Small intestine (tissue), 7 donors: ENCODE measurements at regions not wholly inside any gene's neighbourhood (a gene's known extent, or its start where the extent isn't known, plus 50 kb on each side); places are given as distances from the start of the nearest gene placed in this dataset.
A peak's percentile ranks its signal among the peaks of the same experiment; 100 is the strongest.

Experiments
- DNase-seq, 2 donors: peaks; one replicate each; pipeline versions ENCODE4 v3.0.0 to v3.0.0-alpha.2; 2013
- FAIRE-seq: peaks from 2 replicates; lab custom pipeline; 2012; peaks lifted over from hg19 to GRCh38; lab: Jason Lieb, UNC
- H3K27ac ChIP-seq, 3 donors: one replicate each; pipeline ENCODE4 v1.5.1; 2013; ENCODE audit warnings: low read length in 2 of 3, mild to moderate bottlenecking in 2 of 3, control low read depth in 1 of 3, inconsistent platforms in 1 of 3, low read depth in 1 of 3, moderate library complexity in 1 of 3
- H3K27me3 ChIP-seq, 3 donors: one replicate each; pipeline ENCODE4 v1.6.1; 2013; ENCODE audit warnings: low read length in 3 of 3, inconsistent platforms in 1 of 3; ENCODE audit not compliant: control insufficient read depth in 3 of 3, insufficient read depth in 3 of 3
- H3K36me3 ChIP-seq, 3 donors: one replicate each; pipeline ENCODE4 v1.6.1; 2013; ENCODE audit warnings: low read length in 3 of 3, inconsistent platforms in 1 of 3, low read depth in 1 of 3, mild to moderate bottlenecking in 1 of 3, moderate library complexity in 1 of 3; ENCODE audit not compliant: control insufficient read depth in 3 of 3, insufficient read depth in 2 of 3
- H3K4me1 ChIP-seq, 3 donors: one replicate each; pipeline ENCODE4 v1.6.1; 2013; ENCODE audit warnings: low read length in 2 of 3, inconsistent platforms in 1 of 3, low read depth in 1 of 3, mild to moderate bottlenecking in 1 of 3, moderate library complexity in 1 of 3; ENCODE audit not compliant: control insufficient read depth in 3 of 3, insufficient read depth in 2 of 3
- H3K4me3 ChIP-seq, 3 donors: one replicate each; pipeline ENCODE4 v1.5.1; 2013; ENCODE audit warnings: low read length in 3 of 3, control low read depth in 1 of 3, inconsistent platforms in 1 of 3, low read depth in 1 of 3, mild to moderate bottlenecking in 1 of 3, moderate library complexity in 1 of 3
- H3K9me3 ChIP-seq, 2 donors: one replicate each; pipeline ENCODE4 v1.6.1; 2013; ENCODE audit warnings: low read depth in 1 of 2, low read length in 1 of 2; ENCODE audit not compliant: control insufficient read depth in 2 of 2, insufficient read depth in 1 of 2
- WGBS, 3 donors: extraction: QIAGEN DNeasy Blood & Tissue Kit; methylation state at CpG; one replicate each; pipeline ENCODE4 v1.1.7; 2013; 5-methylcytosine and 5-hydroxymethylcytosine counted together
- donor health status: healthy with polysubstance abuse.
- donor health status: control.
- donor health status: control.
- donor health status: Bipolar disorder and iron deficiency.
- donor health status: healthy.

- Histone ChIP-seq H3K36me3 (no peaks in the 10 kb centered on the region), H3K4me3 (no peak overlapping the region), H3K27ac (no peak overlapping the region), H3K9me3 (no peaks in the 10 kb centered on the region), H3K27me3 (peaks cover 0 to 19% (median 2%) of the 10 kb centered on the region in 3 donors), H3K4me1 (peaks cover 0 to 3% (median 0%) of the 10 kb centered on the region in 3 donors)
- DNase-seq: no peak
- no peak for FAIRE-seq
- 21 to 44% (median 26%) methylated on average over 3 of the region's 3 CpGs for WGBS, 3 donors
Measured at GRCh38 chr6:165845493-165845892, 182.5 kb upstream of the PDE10A start.

GRCh38 chr6:165844801-165845364 lies 181.8 kb upstream of the PDE10A start:
- peaks cover 0 to 3% (median 0%) of the 10 kb centered on the region in 3 donors for H3K4me1 ChIP-seq
- H3K36me3 ChIP-seq: no peaks in the 10 kb centered on the region
- FAIRE-seq (no peak), DNase-seq (no peak)
- H3K4me3 ChIP-seq: no peak overlapping the region
- no peaks in the 10 kb centered on the region for H3K9me3 ChIP-seq
- no peak overlapping the region for H3K27ac ChIP-seq
- peaks cover 0 to 16% (median 2%) of the 10 kb centered on the region in 3 donors for H3K27me3 ChIP-seq
- 71 to 86% (median 74%) methylated on average over 4 of the region's 4 CpGs for WGBS, 3 donors

GRCh38 chr6:165844232-165844631 lies 181.2 kb upstream of the PDE10A start:
- Histone ChIP-seq H3K27me3 (peaks cover 0 to 15% (median 2%) of the 10 kb centered on the region in 3 donors), H3K36me3 (no peaks in the 10 kb centered on the region), H3K9me3 (no peaks in the 10 kb centered on the region), H3K4me3 (no peak overlapping the region), H3K27ac (no peak overlapping the region), H3K4me1 (peaks cover 0 to 3% (median 0%) of the 10 kb centered on the region in 3 donors)
- FAIRE-seq: peak; percentile 39
- no peak for DNase-seq
- WGBS, 3 donors: 56 to 77% (median 72%) methylated on average over 5 of the region's 5 CpGs

GRCh38 chr6:165843568-165844113 lies 180.6 kb upstream of the PDE10A start:
- no peak overlapping the region for H3K27ac ChIP-seq
- H3K27me3 ChIP-seq: peaks cover 0 to 13% (median 2%) of the 10 kb centered on the region in 3 donors
- peaks cover 0 to 3% (median 0%) of the 10 kb centered on the region in 3 donors for H3K4me1 ChIP-seq
- no peaks in the 10 kb centered on the region for H3K9me3 ChIP-seq
- WGBS, 3 donors: 60 to 77% (median 66%) methylated on average over 11 of the region's 11 CpGs
- FAIRE-seq: no peak
- no peak for DNase-seq
- H3K36me3 ChIP-seq: no peaks in the 10 kb centered on the region
- no peak overlapping the region for H3K4me3 ChIP-seq

- no peak for FAIRE-seq
- Histone ChIP-seq H3K4me3 (no peak overlapping the region), H3K9me3 (no peaks in the 10 kb centered on the region), H3K27ac (no peak overlapping the region), H3K36me3 (no peaks in the 10 kb centered on the region), H3K27me3 (peaks cover 0 to 12% (median under 1%) of the 10 kb centered on the region in 3 donors), H3K4me1 (peaks cover 0 to 3% (median 0%) of the 10 kb centered on the region in 3 donors)
- WGBS, 3 donors: 19 to 43% (median 26%) methylated on average over 5 of the region's 5 CpGs
- peak; percentile 22 to 51 for DNase-seq
Measured at GRCh38 chr6:165843121-165843520, 180.1 kb upstream of the PDE10A start.

- Histone ChIP-seq H3K4me1 (peaks cover 0 to 3% (median 0%) of the 10 kb centered on the region in 3 donors), H3K9me3 (no peaks in the 10 kb centered on the region), H3K4me3 (no peak overlapping the region), H3K36me3 (no peaks in the 10 kb centered on the region), H3K27me3 (peaks cover 0 to 12% (median 0%) of the 10 kb centered on the region in 3 donors), H3K27ac (no peak overlapping the region)
- DNase-seq (no peak), FAIRE-seq (no peak)
- WGBS, 3 donors: 44 to 68% (median 50%) methylated on average over 12 of the region's 12 CpGs
Measured at GRCh38 chr6:165842281-165842936, 179.4 kb upstream of the PDE10A start.

GRCh38 chr6:165841153-165841558 lies 178.1 kb upstream of the PDE10A start:
- Histone ChIP-seq H3K4me1 (peaks cover 0 to 3% (median 0%) of the 10 kb centered on the region in 3 donors), H3K27ac (no peak overlapping the region), H3K36me3 (no peaks in the 10 kb centered on the region), H3K4me3 (no peak overlapping the region), H3K9me3 (no peaks in the 10 kb centered on the region), H3K27me3 (peaks cover 0 to 6% (median 0%) of the 10 kb centered on the region in 3 donors)
- 88 to 92% (median 89%) methylated on average over 9 of the region's 9 CpGs for WGBS, 3 donors
- FAIRE-seq (no peak), DNase-seq (no peak)

- no peaks in the 10 kb centered on the region for H3K36me3 ChIP-seq
- DNase-seq: no peak
- no peaks in the 10 kb centered on the region for H3K4me1 ChIP-seq
- no peaks in the 10 kb centered on the region for H3K9me3 ChIP-seq
- FAIRE-seq: no peak
- WGBS, 3 donors: 69 to 82% (median 75%) methylated on average over 9 of the region's 9 CpGs
- H3K27me3 ChIP-seq: no peaks in the 10 kb centered on the region
- H3K27ac ChIP-seq: no peak overlapping the region
- no peak overlapping the region for H3K4me3 ChIP-seq
Measured at GRCh38 chr6:165837948-165838745, 175.1 kb upstream of the PDE10A start.
